Suppressor macrophage treated with lipopolysaccharide for 4 hours (primary cell): ENCODE measurements at regions not wholly inside any gene's neighbourhood (a gene's known extent, or its start where the extent isn't known, plus 50 kb on each side); places are given as distances from the start of the nearest gene placed in this dataset.

ENCODE experiments used
- DNase-seq: peaks from one replicate; pipeline ENCODE4 v3.0.0-alpha.2; 2020

- no peak for DNase-seq
Measured at GRCh38 chr14:94880876-94881275, 111.0 kb upstream of the GSC start.

- DNase-seq = no peak
Measured at GRCh38 chr14:94880106-94880505, 110.2 kb upstream of the GSC start.

GRCh38 chr14:94879537-94879936, 109.6 kb upstream of the GSC start:
- no peak for DNase-seq

GRCh38 chr14:94876306-94876705, 106.4 kb upstream of the GSC start:
- no peak for DNase-seq

- no peak for DNase-seq
Measured at GRCh38 chr14:94875256-94875655, 105.3 kb upstream of the GSC start.

- DNase-seq = no peak
Measured at GRCh38 chr14:94868772-94869072, 98.8 kb upstream of the GSC start.

- no peak for DNase-seq
Measured at GRCh38 chr14:94867946-94868771, 98.2 kb upstream of the GSC start.

- no peak for DNase-seq
Measured at GRCh38 chr14:94867209-94867608, 97.3 kb upstream of the GSC start.

- DNase-seq = no peak
Measured at GRCh38 chr14:94864387-94865195, 94.7 kb upstream of the GSC start.

- DNase-seq = no peak
Measured at GRCh38 chr14:94863366-94863765, 93.5 kb upstream of the GSC start.

- DNase-seq = no peak
Measured at GRCh38 chr14:94857950-94858349, 88.0 kb upstream of the GSC start.

- no peak for DNase-seq
Measured at GRCh38 chr14:94853920-94854319, 84.0 kb upstream of the GSC start.

GRCh38 chr14:94850309-94851211, 80.6 kb upstream of the GSC start:
- no peak for DNase-seq

- DNase-seq = no peak
Measured at GRCh38 chr14:94844593-94845152, 74.8 kb upstream of the GSC start.

- DNase-seq = no peak
Measured at GRCh38 chr14:94840467-94840866, 70.6 kb upstream of the GSC start.

- DNase-seq = no peak
Measured at GRCh38 chr14:94839348-94839747, 69.4 kb upstream of the GSC start.

- no peak for DNase-seq
Measured at GRCh38 chr14:94836849-94837248, 66.9 kb upstream of the GSC start.

- DNase-seq = no peak
Measured at GRCh38 chr14:94833633-94834032, 63.7 kb upstream of the GSC start.

GRCh38 chr14:94831085-94831484, 61.2 kb upstream of the GSC start:
- no peak for DNase-seq

GRCh38 chr14:94827711-94828447, 58.0 kb upstream of the GSC start:
- no peak for DNase-seq

GRCh38 chr14:94826774-94827173, 56.9 kb upstream of the GSC start:
- no peak for DNase-seq
